ENCODE measurements at regions not wholly inside any gene's neighbourhood (a gene's known extent, or its start where the extent isn't known, plus 50 kb on each side); places are given as distances from the start of the nearest gene placed in this dataset.
A peak's percentile ranks its signal among the peaks of the same experiment; 100 is the strongest.
"Not testable (repeated sequence)": the region's sequence is repeated elsewhere in the genome, so short reads cannot be mapped to it uniquely, and the experiment has no call there.

GRCh38 chr5:56671571-56671970, 143.8 kb upstream of the MAP3K1 start:
- in situ Hi-C loops (cut with MboI; ENCODE audit: low pct_unique_long_range_greater_than_20kb, low sequenced_read_pairs, unreplicated experiment) = no loop called here
- no peak for TF ChIP-seq CTCF (IDR thresholded peaks at IDR 0.05; ENCODE audit: extremely low read depth, insufficient read depth, missing control alignments)

DNA sequence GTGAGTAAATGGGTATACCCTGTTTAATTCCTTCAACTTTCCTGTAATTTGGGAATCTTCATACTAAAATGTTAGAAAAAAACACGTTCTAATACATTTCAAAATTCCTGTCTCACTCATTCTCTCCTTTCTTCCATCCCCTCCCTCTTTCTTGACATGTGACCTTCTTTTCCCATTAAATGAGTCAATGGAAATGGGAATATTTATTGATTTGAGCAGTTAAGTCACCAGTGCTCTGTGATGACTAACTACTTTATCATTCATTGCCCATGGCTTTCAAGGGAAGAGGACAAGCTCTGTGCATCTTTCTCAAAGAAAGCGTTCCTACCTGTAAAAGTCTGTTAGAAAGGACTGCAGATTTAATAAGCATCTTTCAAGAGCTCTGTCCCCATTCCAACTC, 144.4 kb upstream of the MAP3K1 start:
- DNase-seq (ENCODE audit: low spot score) = no peak
- in situ Hi-C loops (cut with MboI; ENCODE audit: low pct_unique_long_range_greater_than_20kb, low sequenced_read_pairs, unreplicated experiment) = no loop called here
- no peak for TF ChIP-seq CTCF (IDR thresholded peaks at IDR 0.05; ENCODE audit: extremely low read depth, insufficient read depth, missing control alignments)

More at GRCh38 chr5:56671571-56671970, 143.8 kb upstream of the MAP3K1 start:
- no peak for DNase-seq (ENCODE audit: low spot score)

DNA sequence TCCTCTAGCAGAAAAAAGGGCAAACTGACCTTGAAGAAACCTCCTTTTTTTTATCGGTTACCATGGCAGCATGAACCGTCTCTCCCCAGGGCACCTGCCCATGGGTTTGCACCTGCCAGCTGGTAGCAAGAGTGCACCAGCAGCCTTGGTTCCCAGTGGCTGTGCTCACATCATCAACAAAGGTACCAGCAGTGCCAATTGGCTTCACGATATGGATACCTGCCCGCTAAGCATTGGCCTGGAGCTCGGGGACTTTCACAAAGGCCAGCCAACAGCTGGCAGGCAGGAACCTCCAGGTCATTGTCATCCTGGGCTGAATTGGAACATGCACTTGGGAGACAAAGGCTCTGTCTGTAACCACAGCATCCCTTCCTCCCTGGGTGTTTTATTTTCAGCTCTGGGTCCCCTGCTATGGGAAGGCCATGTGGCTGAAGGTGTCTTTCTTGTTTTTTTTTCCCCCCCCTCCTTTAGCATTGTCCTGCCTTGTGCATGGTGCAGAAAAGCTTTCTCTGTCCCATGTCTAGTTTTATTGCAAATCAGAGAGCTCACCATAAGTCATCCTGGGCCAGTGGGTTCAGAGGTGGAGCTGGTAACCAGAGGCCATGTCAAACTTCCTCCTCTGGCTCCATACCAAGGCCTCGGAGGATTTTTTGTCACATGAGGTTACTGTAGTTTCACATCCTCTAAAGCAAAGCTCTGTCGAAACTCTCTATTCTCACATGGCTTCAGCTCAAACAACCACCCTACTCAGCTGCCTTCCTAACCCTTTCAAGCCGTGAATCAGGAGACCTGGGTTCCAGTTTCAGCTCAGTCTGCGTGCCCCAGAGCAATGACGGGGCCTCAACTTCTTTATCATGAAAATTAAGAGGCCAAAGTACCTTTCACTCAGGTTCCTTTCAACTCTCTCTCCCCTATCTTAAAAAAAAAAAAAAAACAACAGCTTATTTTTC, 145.5 kb upstream of the MAP3K1 start:
- peak; percentile 77 for DNase-seq (ENCODE audit: low spot score)
- TF ChIP-seq CTCF (IDR thresholded peaks at IDR 0.05; ENCODE audit: extremely low read depth, insufficient read depth, missing control alignments) = no peak
- in situ Hi-C loops (cut with MboI; ENCODE audit: low pct_unique_long_range_greater_than_20kb, low sequenced_read_pairs, unreplicated experiment) = no loop called here

- TF ChIP-seq CTCF (IDR thresholded peaks at IDR 0.05; ENCODE audit: extremely low read depth, insufficient read depth, missing control alignments) = no peak
- DNase-seq (ENCODE audit: low spot score) = no peak
- in situ Hi-C loops (cut with MboI; ENCODE audit: low pct_unique_long_range_greater_than_20kb, low sequenced_read_pairs, unreplicated experiment) = no loop called here
These were observed 146.4 kb upstream of the MAP3K1 start for GRCh38 chr5:56668996-56669395.

- TF ChIP-seq CTCF (IDR thresholded peaks at IDR 0.05; ENCODE audit: extremely low read depth, insufficient read depth, missing control alignments) = no peak
- in situ Hi-C loops (cut with MboI; ENCODE audit: low pct_unique_long_range_greater_than_20kb, low sequenced_read_pairs, unreplicated experiment) = no loop called here
These were observed 147.7 kb upstream of the MAP3K1 start for GRCh38 chr5:56667692-56668091.

GRCh38 chr5:56666901-56667300, 148.4 kb upstream of the MAP3K1 start:
- no peak for DNase-seq (ENCODE audit: low spot score)
- TF ChIP-seq CTCF (IDR thresholded peaks at IDR 0.05; ENCODE audit: extremely low read depth, insufficient read depth, missing control alignments) = no peak
- in situ Hi-C loops (cut with MboI; ENCODE audit: low pct_unique_long_range_greater_than_20kb, low sequenced_read_pairs, unreplicated experiment) = no loop called here

More at GRCh38 chr5:56667692-56668091, 147.7 kb upstream of the MAP3K1 start:
- DNase-seq (ENCODE audit: low spot score) = no peak

DNA sequence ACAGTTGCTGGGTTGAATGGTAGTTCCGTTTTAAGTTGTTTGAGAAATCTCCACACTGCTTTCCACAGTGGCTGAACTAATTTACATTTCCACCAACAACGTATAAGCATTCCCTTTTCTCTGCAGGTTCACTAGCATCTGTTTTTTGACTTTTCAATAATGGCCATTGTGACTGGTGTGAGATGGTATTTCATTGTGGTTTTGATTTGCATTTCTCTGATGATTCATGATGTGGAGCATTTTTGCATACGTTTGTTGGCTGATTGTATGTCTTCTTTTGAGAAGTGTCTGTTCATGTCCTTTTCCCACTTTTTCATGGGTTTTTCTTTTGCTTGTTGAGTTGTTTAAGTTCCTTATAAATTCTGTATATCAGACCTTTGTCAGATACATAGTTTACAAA, 150.2 kb upstream of the MAP3K1 start:
- DNase-seq (ENCODE audit: low spot score); in situ Hi-C loops (cut with MboI; ENCODE audit: low pct_unique_long_range_greater_than_20kb, low sequenced_read_pairs, unreplicated experiment): not testable (repeated sequence)

Measured in GM13977 (cell line).